ENCODE measurements at regions not wholly inside any gene's neighbourhood (a gene's known extent, or its start where the extent isn't known, plus 50 kb on each side); places are given as distances from the start of the nearest gene placed in this dataset.
A peak's percentile ranks its signal among the peaks of the same experiment; 100 is the strongest.
"Not testable (repeated sequence)": the region's sequence is repeated elsewhere in the genome, so short reads cannot be mapped to it uniquely, and the experiment has no call there.

DNA sequence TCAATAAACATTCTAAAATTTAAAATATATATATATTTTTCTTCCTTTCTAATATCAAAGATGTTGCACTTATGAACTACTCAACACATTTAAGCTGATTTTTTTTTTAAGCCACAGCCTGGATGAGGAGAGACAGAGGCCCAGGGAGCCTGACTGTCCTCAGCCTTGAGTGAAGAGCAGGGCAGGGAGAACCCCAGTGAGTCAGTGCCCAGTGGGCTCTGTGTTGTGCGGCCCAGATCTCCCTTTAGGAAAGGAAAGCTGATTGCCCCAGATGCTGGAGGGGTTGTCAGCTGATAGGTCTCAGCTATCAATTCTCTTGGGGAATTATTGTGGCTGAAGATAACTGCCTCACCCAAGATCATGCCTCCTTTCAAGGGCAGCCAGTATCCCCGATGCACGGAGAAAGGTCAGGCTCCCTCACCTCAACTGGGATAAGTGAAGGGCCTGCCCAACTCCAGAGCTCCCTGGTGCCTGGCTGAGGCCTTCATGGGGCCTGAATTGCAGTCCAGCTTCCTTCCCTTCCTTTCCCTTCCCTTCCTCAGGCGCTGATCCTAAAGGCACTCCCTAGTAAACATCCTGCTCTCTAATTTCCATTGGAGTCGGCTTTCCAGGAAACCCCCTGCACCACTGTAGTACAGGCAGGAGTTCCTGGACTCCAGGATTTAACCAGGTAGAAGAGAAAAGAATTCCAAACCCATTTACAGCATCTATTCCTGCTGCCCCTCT is 106.9 kb upstream of the ATL2 start:
- DNase-seq (ENCODE audit: low read depth), result no peak

DNA sequence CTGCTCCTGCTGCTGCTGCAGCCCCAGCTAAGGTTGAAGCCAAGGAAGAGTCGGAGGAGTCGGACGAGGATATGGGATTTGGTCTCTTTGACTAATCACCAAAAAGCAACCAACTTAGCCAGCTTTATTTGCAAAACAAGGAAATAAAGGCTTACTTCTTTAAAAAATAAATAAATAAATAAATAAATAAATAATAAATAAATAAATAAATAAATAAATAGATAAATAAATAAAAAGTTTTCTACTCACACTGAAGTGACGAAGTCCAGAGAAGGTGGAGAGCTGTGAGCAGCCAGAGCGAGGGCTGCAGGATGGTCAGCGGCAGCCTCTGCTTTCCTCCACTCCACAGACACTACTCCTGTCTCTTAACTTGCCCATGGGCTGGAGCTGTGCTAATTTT is 105.6 kb upstream of the ATL2 start:
- DNase-seq (ENCODE audit: low read depth), result not testable (repeated sequence)

DNA sequence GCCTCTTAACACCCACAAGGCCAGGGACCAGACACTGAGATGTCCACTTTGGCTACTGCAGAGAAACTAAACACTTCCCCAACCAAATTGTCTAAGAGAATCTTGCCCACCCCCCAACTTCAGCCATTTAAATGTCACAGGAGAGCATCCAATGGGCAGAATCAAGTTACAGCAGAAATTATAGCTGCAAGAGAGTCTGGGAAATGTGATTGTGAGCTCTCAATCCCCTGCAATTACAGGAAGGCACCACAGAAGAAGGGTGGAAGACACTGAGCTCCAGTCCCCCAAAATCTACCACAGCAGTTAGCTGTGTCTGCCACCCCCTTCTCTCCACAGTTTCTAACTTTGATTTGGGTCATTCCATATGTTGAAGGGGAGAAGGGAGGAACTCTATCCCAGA is 103.5 kb upstream of the ATL2 start:
- no peak for DNase-seq (ENCODE audit: low read depth)

DNA sequence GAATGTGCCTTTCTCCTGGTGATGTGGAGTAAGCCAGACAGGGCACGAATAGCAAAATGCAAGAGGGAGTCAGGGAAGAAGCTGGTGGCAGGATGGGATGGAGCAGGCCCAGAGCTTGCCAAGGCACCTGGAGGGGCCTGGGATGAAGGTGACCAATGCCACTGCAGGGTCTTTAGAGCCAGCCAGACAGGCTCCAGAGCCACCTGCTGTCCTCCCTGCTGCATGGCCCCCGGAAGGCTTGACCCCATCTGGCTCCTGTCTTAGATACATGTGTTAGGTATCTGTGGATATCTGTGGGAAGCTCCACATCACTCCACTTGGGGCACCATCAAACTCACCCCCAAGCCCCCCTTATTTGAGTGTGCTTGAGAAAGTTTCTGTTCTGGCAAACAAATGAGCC is 99.9 kb upstream of the ATL2 start:
- DNase-seq (ENCODE audit: low read depth), result no peak

DNA sequence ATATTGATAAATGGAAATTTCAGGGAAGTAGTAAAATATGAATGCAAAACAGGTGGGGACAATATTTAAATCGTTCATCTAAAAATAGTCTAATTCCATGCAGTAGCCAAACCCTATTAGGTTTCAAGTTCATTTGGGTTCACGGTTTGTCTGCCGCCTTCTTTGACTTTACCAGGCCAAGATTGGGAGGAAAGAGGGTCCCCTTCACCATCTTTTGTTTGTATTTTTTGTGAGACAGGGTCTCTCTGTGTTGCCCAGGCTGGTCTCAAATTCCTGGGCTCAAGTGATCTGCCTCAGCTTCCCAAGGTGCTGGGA is 98.5 kb upstream of the ATL2 start:
- DNase-seq (ENCODE audit: low read depth), result no peak

DNA sequence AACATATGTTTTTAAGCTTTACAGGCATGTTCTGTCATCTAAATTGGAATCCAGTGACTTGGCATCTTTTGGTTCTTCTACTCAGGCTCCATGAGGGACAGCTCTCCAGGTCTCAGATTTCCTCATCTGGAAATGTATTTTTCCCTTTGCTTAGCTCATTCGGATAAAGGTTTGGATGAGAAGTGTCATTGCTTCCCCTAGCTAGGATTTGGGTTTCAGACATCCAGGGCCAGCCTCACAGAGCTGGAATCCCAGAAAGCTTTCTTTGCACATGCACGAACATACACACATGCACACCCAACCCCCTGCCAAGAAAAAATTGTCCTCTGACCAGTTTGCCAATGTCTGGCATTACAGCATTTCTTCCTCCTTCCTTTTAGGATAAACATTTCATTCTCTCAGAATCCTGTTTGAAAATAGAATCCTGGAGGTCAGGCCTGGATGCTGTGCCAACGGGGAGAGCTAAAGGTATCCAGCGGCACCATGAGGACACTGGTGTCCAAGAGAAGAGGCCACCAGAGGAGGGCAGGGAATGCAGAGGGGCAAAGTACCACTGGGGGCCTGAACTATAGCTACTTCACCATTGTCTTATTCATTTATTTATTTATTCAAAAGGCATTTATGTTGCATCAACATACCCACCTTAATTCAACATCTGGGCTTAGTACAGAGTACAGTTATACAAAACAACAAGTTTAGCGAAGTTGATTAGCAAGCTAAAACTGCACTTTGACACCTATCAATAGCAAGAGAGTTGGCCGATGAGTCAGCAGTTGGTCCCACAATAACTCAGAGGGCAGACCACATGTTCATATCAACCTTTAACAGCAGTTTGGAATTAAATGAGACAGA is 97.9 kb upstream of the ATL2 start:
- no peak for DNase-seq (ENCODE audit: low read depth)

DNA sequence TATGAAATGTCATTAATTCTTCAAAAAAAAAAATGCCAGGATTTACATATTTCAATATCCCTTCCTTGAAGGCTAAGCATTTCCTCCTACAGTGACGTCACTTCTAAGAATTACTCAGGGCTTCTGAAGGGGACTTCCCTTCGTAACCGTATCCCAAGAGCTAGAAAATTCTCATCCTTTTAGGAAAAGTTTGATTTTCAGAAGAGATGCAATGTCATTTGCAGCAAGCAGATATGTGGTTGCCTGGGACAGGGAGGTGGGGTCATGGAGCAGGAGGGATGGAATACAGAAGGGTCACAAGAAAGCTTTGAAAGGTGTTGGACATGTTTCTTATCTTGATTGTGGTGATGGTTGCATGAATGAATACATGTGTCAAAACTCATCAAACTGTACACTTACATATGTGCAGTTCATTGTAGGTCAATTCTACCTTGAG is 97.0 kb upstream of the ATL2 start:
- no peak for DNase-seq (ENCODE audit: low read depth)

DNA sequence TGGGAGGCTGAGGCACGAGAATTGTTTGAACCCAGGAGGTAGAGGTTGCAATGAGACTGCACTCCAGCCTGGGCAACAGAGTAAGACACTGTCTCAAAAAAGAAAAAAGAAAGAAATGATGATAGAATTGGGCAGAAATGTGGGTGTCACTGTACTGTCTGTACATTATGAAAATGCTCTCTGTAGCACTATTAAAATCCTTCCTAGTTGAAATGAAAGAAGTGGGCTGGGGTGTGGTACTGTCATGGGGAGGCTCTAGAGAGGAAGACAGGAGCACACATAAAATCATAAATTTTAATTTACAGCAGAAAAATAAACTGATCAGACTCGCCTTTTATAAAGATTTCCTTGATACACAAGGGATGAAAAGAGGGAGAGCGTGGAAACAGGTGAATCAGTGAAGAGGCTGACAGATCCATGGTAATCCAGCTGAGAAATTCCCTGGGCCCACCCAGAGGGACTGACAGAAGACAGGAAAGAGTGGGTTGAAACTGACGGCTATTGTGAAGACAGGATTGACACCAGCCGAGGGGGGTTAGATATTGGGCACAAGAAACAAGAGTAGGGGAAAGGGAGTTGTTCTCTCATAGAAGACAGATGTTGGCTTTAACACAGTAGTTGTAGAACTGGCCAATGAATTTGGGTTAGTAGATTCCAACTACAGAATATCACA is 96.4 kb upstream of the ATL2 start:
- DNase-seq (ENCODE audit: low read depth), result no peak

DNA sequence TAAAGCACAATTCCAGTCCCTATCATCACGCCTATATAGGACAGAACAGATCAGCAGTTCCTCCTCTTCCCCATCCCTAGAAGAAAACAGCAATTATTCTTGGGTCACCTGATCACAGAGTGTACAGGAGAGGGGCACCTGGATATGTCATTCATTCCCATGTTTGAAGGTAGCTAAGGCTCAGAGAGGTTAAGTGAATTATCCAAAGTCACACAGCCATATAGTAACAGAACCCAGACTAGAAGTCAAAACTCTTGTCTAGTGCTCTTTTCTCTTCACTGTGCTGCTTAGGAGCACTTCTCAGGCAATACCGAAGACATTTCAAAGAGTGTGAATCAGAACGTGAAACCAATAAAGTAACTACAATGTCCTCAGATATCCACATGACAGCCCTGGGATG is 93.0 kb upstream of the ATL2 start:
- no peak for DNase-seq (ENCODE audit: low read depth)

DNA sequence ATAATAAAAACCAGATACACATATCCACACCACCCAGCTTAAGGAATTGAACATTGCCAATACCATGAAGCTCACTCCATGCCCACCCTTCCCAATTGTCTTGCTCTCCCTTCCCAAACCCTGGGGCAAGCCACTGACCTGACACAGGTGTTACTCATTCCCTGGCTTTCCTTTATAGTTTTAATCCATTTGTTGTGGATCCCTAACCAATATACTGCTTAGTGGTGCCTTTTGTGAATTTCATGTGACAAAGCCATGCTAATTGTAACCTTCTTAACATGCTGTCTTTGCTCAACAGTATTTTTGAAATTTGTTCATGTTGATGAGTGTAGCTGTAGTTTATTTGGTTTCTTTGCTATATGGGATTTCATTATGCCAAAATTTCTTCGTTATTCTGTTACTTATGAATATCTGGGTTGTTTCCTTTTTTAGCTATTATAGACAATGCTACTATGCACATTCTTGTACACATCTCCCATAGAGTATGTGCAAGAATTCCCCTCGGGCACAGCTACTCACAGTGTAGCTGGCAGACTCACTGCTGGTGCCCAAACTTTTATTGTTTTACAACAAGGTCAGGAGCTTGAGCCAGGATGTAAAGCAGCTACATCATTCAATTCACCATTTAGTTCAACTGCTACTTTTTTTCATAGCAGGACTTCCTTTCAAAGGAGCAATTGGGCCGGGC is 90.8 kb upstream of the ATL2 start:
- DNase-seq (ENCODE audit: low read depth), result peak; percentile 23

DNA sequence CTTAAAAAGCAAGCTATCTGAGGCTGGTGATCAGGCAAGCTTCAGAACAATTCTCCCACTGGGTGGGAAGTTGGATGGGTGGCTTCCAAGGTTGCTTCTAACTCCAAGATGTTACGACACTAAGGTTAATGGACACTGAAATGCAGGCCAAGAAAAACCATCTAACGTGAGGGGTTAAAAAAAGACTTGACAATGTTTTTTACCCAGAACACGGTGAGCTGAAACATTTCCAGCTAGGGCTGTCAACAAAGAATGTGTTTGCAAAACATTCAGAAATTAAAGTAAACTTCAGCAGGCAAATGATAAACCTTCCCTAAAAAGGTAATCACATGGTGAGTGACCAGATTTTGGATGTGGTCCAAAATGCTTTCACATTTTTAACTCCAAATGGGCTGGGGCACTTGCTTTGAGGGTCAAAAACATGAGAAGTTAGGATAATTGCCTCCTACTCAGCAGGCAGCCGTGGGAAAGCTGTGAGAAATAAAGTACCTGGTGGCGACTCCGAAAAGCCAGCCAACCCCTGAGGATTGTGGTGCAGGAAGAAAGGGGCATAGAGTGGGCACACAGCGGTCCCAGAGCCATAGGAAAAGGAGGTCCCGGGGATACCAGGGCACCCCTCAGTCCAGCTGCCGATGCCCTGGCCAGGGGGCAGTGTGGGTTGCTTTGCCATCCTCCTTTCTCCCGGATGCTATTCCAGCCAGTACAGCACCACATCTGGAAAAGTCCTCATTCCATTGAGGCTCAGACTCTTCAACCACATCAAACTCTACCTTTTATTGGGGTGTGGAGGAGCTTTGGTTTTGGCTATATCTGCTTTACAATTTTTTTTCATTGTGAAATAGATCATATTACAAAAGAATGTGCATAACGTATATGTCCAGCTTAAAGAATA is 90.0 kb upstream of the ATL2 start:
- DNase-seq (ENCODE audit: low read depth), result no peak

DNA sequence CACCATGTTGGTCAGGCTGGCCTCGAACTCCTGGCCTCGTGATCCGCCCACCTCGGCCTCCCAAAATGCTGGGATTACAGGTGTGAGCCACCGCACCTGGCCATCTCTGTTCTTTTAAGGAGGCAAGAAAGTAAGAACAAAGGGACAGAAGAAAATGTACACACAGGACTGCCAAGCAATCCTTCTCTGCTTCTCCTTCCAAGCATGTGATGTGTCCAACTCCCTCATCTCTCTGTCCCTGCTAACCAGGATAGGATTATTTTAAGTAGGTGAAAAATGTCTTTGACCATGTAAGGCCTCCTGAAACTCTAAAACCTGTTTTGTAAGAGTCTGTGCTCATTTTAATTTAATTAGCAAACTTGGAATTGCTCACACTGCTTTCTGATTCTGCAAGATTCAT is 89.3 kb upstream of the ATL2 start:
- DNase-seq (ENCODE audit: low read depth), result no peak

DNA sequence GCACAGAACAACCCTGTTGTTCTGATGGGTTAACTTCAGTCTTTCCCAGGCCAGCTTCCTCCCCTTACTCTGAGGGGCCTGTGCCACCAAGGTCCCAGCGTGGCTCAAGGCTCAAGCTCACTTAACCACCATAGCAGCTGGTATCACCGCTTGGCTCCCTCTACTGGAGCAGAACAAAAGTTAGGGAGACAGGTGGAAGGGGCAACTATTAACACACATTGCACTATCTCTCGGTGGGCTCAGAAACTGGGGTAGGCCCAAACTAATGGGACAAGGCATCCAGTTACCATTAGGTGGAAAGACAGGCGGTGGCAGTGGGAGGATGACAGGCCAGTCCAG is 88.7 kb upstream of the ATL2 start:
- peak; percentile 35 for DNase-seq (ENCODE audit: low read depth)

DNA sequence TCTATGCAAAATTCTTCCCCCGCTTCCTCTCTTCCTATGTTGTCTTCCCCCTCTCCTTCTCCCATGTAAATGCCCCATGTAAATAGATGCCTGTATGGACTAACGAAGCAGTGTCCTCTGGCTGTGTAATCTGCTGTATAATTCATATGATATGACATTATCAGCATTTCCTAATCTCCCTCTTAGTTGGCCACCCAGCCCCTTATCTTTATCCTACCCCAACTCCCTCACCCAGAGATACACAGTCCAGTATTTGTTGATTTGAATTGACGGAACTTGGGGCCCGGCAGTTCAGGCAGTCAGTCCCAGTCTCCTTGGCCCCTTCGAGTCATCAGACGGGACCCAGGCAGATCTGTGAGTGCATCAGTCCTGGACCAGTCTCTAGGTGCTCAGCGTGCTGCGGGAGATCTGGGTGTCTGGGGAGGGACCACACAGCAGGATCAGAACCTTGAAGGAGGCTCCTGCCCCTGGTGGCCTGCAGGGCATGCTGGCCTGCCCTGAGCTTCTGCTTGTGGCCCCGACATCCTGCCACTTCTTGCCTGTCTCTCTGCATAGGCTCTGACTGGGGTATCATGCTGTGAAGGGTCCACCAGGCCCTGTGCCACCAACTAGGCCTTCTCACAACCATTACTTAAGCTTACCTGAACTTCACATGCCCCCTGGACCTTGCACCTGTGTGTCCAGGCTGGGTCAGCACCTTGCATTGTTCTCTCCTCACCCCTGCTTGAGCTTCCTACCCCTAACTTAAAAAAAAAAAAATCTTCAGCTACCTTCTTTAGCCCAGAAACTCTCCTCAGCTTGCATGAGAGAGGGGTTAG is 88.1 kb upstream of the ATL2 start:
- no peak for DNase-seq (ENCODE audit: low read depth)

DNA sequence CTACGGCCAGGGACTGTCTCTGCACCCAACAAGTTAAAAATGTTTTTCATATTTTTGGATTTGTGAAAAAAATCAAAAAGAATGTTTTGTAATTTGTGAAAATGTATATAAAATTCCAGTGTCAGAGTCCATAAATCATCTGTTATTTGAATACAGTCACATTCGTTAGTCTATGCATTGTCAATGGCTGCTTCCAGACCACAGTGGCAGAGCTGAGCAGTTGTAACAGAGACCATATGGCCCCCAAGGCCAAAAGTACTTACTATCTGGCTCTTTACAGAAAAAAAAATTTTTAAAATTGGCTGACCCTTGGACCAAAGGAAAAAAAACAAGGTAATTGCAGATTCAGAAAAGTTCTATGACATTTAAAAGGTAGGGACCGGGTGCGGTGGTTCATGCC is 86.7 kb upstream of the ATL2 start:
- no peak for DNase-seq (ENCODE audit: low read depth)

DNA sequence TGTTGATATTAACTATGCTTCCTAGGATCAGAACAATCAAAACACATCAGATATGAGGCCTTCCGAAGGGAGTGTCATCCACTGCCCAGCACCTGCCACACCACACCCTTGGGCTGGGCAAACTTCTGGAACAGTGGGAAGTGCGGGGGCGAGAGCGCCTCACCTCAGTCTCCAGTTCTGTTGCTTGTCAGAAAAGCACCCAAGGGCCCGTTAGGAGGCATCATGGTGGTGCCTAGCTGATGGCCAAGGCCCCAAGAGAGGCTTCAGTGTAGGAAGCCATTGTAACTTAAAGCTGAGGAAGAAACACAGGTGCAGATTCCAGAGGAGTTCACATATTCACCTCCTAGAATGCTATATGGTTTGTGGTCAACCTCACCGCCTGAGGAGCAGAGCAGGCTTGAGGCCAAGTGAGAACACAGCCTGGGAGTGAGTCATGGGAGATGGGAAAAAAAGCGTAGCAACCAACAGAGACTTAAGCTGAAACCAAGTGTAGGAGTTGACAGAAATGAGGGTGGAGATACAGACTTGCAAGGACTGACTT is 85.1 kb upstream of the ATL2 start:
- peak; percentile 84 for DNase-seq (ENCODE audit: low read depth)

DNA sequence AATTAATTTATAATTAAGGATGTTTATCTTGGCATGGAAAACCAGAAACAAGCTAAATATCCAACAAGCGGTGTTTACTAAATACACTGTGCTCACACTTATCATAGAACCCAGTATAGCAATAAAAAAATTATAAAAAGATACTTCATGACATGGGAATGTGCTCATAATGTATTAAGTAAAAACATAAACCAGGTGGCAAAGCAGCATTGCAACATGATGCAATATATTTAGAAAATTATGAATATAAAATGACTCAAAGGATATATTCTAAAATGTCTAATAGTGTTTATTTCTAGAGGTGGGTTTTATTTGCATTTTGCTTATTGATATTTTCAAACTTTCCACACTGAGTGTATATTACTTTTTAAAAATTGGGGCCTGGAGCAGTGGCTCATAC is 84.4 kb upstream of the ATL2 start:
- DNase-seq (ENCODE audit: low read depth), result no peak

DNA sequence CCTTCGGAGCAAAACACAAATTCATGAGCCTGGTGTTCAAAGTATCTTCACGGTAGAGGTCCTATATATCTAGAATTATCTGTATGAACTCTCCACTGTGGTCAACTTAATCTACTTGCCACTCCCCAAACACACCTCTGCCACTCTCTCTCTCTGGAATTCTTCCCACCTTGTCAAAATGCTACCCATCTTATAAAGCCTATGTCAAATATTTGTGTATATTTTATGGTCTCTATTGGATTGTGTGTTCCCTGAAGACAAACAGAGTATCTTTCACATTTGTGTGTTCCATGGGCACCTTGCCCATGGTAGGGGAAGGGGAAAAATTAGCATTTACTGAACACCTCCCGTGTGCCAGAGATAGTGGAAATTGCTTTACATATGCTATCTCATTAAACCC is 83.2 kb upstream of the ATL2 start:
- no peak for DNase-seq (ENCODE audit: low read depth)

DNA sequence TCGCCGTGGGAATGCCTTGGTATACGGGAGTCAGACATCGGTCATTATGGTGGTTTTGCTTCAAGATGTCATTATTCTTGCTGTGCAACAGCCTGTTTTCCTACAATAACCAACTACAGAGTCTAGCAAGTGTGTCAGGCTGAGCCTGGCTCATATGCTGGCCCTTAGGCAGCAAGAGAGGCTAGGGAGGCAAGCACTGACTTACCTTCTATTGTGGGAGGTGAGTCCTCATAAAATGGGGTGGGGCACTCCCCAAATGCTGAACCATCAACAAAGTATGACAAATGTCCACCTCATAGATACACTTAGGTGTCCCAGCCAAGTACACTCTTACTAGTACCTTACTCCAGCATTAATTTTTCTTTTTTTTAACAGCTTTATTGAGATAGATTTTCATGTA is 77.0 kb upstream of the ATL2 start:
- no peak for DNase-seq (ENCODE audit: low read depth)

DNA sequence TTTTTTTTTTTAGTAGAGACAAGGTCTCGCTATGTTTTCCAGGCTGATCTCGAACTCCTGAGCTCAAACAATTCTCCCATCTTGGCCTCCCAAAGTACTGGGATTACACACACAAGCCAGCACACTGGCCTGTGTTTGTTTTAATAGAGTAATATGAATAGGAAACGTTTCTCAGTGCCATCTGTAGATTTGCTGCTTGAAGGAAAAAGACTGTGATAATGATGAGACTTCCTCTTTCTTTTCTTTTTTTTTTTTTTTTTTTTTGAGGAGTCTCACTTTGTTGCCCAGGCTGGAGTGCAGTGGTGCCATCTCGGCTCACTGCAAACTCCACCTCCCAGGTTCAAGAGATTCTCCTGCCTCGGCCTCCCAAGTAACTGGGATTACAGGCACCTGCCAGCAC is 74.7 kb upstream of the ATL2 start:
- not testable (repeated sequence) for DNase-seq (ENCODE audit: low read depth)

DNA sequence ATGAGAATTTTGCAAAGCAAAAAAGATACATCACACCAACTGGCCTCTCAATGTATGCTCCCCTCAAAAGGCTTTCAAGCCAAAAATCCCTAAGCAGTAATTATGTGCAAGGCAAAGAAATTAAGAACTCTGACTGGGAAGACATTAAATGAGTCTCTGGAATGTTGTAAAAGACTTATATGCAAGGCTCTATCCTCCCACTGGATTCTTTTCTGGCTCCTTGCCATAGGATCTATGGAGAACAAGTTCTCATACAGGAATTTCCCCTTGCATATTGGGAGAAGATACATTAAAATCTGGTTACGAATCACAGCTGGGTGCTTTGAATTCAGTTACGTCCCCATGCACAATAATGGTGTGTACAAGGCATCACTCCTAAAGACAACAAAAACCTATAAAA is 73.4 kb upstream of the ATL2 start:
- DNase-seq (ENCODE audit: low read depth), result no peak
